HG02970 (cell line): ENCODE measurements at regions not wholly inside any gene's neighbourhood (a gene's known extent, or its start where the extent isn't known, plus 50 kb on each side); places are given as distances from the start of the nearest gene placed in this dataset.
"Not testable (repeated sequence)": the region's sequence is repeated elsewhere in the genome, so short reads cannot be mapped to it uniquely, and the experiment has no call there.

Experiments used
- ATAC-seq: cut with Tn5 transposase; IDR thresholded peaks from one replicate; pipeline ENCODE4 v1.9.1; 2021; ENCODE audit warnings: mild to moderate bottlenecking, moderate library complexity, moderate number of reproducible peaks; ENCODE audit not compliant: unreplicated experiment, low FRiP score

DNA sequence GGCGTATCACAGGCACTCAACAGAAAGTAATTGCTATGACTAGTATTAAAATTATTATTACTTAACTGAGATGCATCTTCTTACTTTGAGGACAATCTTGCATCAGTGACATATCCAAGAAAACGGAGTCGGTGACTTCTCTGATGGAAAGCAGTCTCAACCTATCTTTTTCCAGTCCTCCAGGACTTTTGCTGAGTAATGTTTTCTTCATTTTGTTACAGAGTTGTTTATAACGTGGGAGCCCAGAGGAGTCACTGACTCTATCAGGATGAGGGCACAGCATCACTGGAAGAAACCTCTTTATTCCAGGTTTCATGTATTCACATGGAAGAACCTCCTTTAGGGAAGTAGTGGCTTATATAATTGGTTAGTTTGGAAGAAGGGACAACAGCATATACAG is 51.5 kb upstream of the MELK start:
- ATAC-seq: no peak

DNA sequence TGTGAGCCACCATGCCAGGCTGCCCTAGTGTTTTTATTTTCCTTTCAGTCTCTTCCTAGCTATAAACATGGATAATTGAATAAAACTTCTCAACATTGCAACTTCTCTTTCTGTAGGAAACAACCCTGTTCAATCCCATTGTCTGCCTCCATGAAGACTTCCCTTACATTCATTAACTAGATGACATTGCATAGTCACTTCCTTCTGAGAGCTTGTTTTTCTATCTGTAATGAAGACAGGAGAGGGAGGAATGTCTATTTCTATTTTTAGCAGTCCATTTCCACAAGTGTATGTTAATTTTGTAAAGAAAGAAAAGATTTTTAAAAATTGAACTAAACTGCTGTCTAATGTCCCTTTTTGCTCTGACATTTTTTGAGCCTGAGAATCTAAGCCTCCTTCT is 55.6 kb upstream of the MELK start:
- ATAC-seq: no peak

DNA sequence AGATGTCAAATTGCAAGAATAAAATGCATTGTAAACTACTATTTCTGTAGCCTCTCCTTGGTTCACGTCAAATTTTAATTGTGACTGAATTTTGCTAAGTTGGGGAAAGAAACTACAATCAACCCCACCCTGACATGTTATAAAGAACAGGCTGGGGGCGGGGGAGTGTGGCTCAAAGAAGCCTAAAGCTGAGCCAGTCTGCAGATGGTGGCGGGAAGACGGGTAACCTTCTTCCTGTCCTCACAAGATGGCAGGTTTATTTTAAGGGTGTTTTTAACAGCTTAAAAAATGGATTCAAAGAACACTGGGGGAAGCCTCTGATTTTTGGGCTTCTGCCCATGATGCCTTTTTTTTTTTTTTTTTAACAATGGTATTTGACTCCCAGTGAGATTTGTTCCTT is 68.5 kb upstream of the MELK start:
- ATAC-seq: no peak

DNA sequence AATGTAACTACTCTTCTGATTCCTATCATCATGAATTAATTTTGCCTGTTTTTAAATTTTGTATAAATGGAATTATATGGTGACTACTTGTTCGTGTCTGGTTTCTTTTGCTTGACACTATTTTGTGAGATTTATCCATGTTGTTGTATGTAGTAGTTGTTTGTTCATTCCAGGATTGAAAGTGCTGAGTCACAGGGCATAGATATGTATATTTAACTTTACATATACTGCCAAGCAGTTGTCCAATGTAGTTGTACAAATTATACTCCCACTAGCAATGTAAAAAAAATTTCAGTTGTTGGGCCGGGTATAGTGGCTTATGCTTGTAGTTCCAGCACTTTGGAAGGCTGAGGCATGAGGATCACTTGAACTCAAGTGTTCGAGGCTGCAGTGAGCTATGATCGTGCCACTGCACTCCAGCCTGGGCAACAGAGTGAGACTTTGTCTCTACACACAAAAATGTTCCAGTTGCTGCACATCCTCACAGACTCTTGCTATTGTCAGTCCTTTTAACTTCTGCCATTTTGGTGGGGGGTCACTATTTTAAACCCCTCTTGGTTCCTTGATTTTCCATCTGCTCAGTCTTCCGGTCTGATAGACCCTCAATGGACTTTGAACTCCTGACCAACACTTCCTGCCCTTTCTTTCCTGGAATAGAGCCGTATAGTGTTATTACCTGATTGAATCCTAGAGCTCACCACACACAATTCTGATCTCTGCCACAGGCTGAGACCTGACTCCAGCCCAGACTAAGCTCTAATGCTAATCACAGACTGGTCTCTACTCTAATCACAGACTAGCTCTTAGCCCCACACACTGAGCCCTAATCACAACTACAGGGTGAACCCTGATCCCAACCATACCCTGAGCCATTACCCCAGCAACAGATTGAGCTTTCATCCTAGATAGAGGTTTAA is 69.3 kb upstream of the MELK start:
- ATAC-seq: no peak

DNA sequence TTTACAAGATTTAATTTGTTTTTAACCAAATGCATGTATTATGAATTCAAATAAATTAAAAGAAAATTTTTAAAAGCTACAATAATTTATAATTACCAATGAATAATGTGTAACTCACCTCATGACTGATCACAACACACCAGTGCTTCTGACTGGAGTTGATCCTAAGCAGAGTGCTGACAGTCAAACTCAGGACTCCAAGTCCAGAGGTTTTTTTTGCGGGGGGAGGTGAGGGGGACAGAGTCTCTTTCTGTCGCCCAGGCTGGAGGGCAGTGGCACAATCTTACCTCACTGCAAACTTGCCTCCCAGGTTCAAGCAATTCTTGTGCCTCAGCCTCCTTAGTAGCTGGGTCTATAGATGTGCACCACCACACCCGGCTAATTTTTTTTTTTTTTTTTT is 71.0 kb upstream of the MELK start:
- no peak for ATAC-seq

DNA sequence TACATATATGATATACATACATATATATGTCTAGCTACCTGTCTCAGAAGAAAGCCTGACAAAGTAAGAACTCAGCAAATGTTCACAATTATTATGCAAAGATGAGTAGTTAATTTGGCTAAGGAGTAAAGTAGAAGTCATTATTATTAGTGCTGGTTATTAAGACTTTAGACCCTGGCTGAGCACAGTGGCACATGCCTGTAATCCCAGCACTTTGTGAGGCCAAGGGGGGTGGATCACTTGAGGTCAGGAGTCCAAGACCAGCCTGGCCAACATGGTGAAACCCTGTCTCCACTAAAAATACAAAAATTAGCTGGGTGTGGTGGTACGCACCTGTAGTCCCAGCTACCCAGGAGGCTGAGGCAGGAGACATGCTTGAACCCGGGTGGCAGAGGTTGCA is 71.8 kb upstream of the MELK start:
- ATAC-seq: not testable (repeated sequence)

DNA sequence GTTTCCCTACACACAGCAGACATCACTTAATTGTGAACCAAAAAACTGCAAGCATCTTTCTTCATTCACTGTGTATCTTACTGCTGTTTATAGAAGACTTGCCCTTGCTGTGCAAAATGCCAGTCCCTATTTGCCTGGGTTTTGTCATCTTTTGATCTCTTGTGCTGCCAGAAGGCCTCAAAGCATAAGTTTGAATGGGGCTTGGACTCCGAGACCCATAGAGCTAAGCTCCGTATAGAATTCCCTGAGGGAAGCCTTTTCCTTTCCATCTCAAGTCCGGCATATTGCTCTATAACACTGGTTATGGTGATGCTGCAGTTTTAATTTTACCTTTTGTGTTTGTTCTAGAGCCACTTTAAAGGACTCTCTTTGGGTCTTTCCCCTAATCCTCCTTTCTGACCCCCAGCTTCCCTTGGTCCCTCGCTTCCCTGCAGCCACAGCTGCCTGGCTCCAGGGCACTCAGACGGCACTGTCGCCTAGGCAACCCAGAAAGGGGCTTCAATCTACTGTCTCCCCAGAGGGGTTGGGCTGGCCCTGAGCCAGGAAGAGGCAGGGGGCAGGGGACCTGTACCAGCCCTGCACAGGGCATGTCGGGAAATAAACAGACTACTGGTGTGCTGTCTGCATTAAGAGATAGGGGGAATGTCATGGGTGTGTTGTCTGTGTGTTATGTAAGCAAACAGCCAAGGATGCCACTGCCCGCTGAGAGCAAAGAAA is 73.4 kb upstream of the MELK start:
- no peak for ATAC-seq

DNA sequence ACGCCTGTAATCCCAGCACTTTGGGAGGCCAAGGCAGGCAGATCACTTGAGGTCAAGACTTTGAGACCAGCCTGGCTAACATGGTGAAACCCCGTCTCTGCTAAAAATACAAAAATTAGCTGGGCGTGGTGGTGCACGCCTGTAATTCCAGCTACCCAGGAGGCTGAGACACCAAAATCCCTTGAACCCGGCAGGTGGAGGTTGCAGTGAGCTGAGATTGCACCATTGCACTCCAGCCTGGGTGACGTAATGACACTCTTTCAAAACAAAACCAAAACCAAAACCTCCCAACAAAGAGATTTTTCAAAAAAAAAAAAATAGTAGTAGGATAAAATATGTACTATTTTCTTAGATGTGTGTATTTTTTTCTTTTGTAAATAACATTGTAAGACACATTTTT is 79.1 kb upstream of the MELK start:
- ATAC-seq: not testable (repeated sequence)

DNA sequence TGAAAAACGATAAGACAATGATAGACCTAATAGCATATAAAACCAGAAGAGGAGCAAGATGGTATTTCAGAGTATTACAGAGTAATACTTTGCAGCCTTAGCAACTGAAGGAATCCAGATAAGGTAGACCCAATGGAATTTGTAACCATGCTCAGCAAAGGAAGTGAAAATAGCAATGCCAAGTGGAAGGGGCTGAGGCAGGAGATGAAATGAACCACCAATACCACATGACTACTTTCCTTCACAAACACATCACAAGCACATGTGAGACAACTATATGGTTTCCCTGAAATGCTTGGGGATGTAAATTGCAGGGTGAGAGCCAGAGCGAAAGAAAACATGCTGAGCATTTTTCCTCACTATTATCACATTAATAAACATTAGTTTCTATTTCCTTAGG is 79.8 kb upstream of the MELK start:
- ATAC-seq: no peak

DNA sequence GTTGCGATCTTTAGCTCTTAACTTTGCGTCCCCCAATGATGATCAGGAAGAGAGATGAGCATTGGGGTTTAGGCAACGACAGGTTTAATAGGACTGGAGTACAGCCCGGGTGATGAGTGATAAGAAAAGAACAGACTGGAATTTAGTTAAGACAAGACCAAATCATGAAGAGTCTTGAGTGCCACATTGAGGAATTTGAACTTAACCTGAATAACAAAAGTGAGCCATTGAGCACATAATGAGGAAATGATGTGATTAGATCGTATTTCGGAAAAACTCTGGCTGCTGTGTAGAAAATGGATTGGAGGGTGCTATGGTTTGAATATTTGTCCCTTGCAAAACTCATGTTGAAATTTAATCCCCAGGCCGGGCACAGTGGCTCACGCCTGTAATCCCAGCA is 83.2 kb upstream of the MELK start:
- ATAC-seq: no peak

DNA sequence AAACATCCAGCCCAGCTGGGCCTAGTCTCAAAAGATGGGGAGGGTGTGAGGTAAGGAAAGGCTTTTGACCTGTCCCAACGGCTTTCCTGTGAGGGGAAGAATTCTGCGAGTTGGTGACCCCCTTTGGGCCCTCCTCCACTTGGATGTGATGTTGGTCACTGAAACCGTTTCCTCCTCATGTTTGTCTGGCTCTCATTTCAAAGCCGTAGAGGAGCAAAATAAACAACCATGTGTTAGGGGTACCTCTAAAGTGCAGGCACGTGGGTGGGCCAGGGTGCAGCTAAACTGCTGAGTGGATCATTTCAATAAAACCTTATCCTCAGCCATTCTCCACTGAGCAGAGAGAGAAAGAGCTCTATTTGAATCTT is 84.3 kb upstream of the MELK start:
- no peak for ATAC-seq

DNA sequence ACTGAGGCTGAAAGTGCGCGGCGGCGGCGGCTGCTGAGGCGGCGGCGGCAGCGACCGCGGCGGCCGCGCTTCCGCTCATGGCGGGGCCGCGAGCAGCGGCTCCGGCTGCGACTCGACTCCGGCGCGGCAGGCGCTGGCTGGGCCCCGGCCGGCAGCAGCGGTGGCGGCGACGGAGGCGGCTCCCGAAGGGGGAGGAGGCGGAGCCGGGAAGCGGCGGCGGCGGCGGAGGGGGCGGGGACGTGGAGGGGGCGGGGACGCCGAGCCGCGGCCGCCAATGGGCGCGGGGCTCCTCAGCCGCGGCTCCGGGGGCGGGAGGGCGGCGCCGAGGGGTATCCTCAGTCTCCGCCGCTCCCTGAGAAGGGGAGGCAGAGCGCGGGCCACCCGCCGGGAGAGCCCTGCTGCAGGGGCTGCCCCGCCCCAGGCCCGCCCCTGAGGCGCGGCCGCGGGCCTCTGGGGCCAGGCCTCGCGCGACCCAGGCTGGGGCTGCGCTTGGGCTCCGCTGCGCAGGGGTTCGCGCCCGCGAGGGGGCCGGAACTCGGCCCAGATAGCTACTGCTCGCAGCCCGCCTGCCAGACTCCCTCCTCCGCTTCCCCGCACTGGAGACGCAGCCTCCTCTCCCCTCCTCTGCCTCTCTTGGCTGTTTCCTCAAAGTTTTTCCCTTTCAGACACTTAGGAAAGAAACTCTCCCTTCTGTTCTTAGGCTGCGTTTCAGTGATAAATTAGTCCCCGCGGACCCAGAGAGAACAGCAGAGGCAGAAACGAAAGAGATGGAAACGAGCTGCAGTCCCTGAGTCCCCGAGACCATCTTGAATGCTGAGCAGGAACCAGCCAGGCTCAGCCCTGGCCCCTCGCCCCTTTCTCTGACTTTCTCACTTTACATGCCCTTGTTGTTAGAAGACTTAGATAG is 85.0 kb upstream of the MELK start:
- peak; percentile 84 for ATAC-seq

DNA sequence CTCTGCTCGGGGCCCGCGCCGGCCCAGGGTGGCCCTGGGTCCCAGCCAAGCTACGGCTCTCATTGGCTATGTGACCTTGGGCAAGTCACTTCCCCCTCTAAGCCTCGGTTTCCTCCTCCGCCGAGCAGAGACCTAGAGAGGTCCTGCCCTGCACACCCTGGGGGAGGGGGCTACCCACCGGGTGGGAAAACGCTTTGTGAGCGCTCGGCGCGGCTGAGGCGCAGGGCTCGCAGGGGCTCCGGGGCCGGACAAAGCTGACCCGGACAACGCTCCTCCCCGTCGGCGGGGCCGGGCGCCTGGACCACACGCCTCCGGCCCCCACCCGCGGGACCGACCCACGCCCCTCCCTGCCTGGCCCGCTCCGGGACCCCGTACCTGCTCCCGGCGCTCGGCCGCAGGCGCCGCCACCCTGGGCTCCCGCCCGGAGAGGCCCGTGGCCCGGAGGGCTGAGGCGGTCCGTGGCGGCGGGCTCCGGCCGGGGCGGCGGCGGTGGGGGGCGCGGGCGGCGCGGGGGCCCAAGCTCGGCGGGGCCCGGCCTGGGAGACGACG is 85.7 kb upstream of the MELK start:
- peak; percentile 40 for ATAC-seq

DNA sequence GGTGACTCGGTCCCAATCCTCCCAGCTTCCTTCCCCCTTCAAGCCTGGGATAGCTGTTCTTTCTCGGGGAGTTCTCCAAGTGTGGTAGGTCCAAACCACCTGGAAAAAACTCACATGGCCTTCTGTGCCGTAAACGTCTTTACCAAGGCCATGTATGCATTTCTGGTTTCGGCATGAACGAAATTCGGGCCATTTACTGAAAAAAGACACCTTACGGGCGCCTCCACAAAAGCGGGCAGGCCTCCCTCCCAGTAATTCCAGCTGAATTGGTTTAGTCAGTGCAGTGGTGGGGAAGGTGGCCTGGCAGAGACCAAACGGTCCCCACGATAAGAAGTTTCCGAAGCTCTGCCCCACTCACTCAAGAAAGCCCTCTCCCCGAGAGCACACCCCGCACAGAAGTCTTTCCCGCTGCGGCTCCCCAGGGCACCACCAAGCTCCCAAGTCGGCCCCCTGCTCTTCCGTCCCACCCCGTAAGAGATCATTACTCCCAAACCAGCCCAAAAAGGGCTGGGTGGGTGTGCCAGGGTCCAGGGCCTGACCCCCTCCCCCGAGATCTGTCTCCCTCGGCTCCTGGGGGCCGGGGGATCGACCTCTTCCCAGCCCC is 86.3 kb upstream of the MELK start:
- no peak for ATAC-seq

DNA sequence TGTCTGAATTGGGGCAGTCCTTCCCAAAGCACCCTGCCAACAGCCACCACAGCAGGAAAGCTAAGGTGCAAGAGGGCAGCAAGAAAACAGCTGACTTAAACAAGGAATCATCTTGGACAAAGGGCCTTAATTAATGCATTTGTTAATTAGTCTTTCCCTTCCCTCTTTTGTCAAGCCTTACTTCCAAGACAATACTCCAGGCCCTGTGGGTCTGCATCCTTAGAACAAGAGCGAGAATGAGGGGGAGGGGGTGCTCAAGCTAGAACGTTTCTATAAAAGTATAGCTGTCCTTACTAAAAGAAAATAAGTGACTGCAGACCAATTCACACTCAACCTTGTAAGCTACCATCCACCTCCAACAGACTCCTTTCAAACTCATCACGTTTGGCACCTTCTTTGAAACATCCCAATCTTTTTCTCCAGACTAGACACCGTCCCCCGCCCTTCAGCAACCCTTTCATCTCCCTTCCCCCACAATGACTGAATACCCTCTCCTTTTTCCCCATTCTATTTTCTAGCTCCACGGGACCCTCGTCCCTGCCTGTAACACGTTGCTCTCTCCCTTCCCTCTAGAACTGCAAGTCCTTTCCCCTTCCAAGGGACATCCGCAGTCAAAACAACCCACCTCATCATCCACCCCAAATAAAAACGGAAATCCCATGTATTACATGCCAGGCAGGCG is 85.7 kb upstream of the RNF38 start:
- ATAC-seq: no peak

DNA sequence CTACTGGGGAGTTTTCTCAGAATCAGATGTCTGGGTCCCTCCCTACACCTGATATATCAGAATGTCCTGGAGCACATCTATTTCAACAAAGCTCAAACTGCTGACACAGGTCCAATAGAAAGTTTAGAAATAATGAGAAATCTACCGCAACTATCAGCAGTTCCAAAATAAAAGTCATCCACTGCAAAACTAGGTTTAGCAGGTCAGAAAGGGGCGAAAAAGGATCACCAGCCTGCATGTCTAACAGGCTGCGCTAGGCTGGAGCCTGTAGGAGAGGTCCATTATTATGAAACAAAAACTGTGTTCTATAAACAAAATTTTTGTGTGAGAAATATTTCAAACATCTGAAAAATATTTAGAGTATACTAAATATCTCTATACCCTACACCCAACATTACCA is 84.1 kb upstream of the RNF38 start:
- no peak for ATAC-seq

DNA sequence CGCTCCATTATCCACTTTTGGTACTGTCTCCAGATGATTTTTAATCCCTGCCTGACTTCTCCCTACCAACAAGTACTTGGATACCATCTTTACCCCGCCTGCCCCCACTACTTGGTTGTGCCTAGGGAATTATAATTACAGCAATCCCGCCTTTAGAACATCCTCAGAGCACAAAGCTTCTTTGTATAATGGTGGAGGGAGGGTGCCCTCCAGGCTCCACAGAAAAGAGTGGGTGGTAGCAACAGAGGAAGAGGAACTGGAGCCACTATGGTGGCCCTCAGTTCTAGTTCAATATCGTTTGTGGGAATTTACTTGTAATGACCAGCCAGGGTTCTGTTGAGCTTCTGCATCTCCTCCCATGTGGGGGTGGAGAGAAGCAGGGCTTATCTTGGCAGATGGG is 79.0 kb upstream of the RNF38 start:
- no peak for ATAC-seq

DNA sequence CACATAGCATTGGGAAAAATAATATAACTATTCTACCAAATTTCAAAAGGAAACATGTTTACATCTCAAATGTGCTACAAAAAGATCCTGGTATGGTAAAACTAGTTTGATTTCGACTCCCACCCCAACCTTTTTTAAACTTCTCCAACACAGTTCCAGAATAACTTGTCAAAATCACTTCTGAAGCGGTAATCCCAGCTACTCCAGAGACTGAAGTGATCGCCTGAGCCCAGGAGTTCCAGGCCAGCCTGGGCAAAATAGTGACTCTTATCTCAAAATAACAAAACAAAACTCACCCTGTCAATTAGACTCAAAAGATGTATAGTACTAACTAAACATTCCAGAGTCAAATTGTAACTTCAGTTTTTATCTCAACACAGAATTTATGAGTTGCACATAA is 71.3 kb upstream of the RNF38 start:
- ATAC-seq: no peak

DNA sequence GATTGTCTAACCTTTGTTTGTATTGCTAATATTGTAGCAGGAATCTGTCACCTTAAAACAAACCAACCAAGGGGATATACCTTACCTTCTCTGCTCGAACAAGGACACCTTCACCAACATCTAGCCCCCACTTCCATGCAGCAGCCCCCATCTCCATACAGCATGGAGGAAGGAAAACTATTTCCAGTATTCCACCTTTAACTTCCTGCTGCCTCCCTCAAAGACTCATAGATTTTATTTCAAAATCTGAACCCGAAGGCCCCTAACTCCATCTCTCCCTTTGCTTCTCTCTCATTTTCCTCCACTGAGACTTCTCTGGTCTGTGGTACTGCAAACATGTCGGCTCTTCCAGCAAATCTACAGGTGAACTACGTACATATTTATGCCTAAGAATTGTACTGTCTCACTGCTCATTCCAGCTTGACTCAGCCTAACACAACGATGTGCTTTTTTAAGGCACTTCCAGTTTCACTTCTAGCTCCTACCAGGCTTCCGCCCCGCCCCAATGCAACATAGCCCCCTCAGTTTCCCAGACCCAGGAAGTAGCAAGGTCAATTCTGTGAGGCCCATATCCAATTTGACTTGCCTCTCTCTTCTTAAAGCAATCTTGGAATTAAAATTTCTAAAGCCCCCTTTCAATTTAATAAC is 70.7 kb upstream of the RNF38 start:
- ATAC-seq: no peak
